HCT116 (cell line): ENCODE measurements at regions not wholly inside any gene's neighbourhood (a gene's known extent, or its start where the extent isn't known, plus 50 kb on each side); places are given as distances from the start of the nearest gene placed in this dataset.

ENCODE experiments used
- ATAC-seq: fragments of 200-7000 bp; cut with Tn5 transposase; 2 replicates; pipeline ENCODE4 v1.9.1; 2020; ENCODE audit warnings: mild to moderate bottlenecking, moderate library complexity
- BruUV-seq: library from RNA; stranded (reverse); fragments of 400-500 nt; replicated peaks from 2 replicates; lab custom pipeline; 2021; lab: Mats Ljungman, UMichigan
- CTCF ChIA-PET: fragments of 300-600 bp; sonication (Branson Sonifier 250); formaldehyde crosslinking; loops from one replicate; lab custom pipeline; 2021; ENCODE audit warnings: antibody characterized with exemption; lab: Charles Lee
- POLR2A ChIA-PET: fragments of 300-600, 350-600 bp; sonication (Branson Sonifier 250); formaldehyde crosslinking; loops from one replicate; lab custom pipeline; 2021; ENCODE audit warnings: antibody characterized with exemption; lab: Charles Lee
- RAD21 ChIA-PET, 2 experiments: fragments of 300-600 bp; sonication (Branson Sonifier 250); formaldehyde crosslinking; loops; one replicate each; lab custom pipeline; 2023; ENCODE audit warnings: low total read pairs in 2 of 2; ENCODE audit not compliant: uncharacterized antibody in 2 of 2, unreplicated experiment in 2 of 2, low non-redundant PET in 1 of 2; lab: Charles Lee
- DNase-seq: peaks from one replicate; pipeline ENCODE4 v3.0.0-alpha.2; 2010; ENCODE audit warnings: low read depth, low spot score
- H2AFZ ChIP-seq: fragments of 200-600 bp; shearing (Covaris generic), sonication (generic); 2 replicates; pipeline ENCODE4 v1.6.1; 2017; ENCODE audit warnings: low read depth, mixed run types, mixed read lengths, antibody characterized with exemption, low read length; ENCODE audit not compliant: poor library complexity, severe bottlenecking
- H3K27ac ChIP-seq: 2 replicates; pipeline ENCODE4 v1.5.1; 2012; ENCODE audit warnings: low read depth, low read length
- H3K27me3 ChIP-seq: fragments of 200-600 bp; sonication (generic); 2 replicates; pipeline ENCODE4 v1.6.1; 2016; ENCODE audit warnings: mixed run types, low read length, mixed read lengths; ENCODE audit not compliant: insufficient read depth
- H3K36me3 ChIP-seq, 2 experiments: fragments of 200-500 bp in 1 of 2; fragments of 200-600 bp in 1 of 2; sonication (Bioruptor generic) in 1 of 2; sonication (generic) in 1 of 2; 2 replicates each; pipeline versions ENCODE4 v1.5.1 to v1.6.1; 2014 to 2016; ENCODE audit warnings: low read length in 2 of 2, inconsistent platforms in 1 of 2, mixed read lengths in 1 of 2, mixed run types in 1 of 2; ENCODE audit not compliant: insufficient read depth in 2 of 2, control insufficient read depth in 1 of 2
- H3K4me1 ChIP-seq, 2 experiments: fragments of 200-600 bp in 1 of 2; sonication (generic) in 1 of 2; 2 replicates each; pipeline versions ENCODE4 v1.5.1 to v1.6.1; 2012 to 2017; ENCODE audit warnings: low read length in 2 of 2, inconsistent platforms in 1 of 2, mild to moderate bottlenecking in 1 of 2, mixed read lengths in 1 of 2, mixed run types in 1 of 2, moderate library complexity in 1 of 2; ENCODE audit not compliant: insufficient read depth in 2 of 2, control insufficient read depth in 1 of 2
- H3K4me2 ChIP-seq: fragments of 200-600 bp; sonication (generic); 2 replicates; pipeline ENCODE4 v1.6.1; 2017; ENCODE audit warnings: mixed run types, low read length, mixed read lengths
- H3K4me3 ChIP-seq, 2 experiments: fragments of 200-600 bp in 1 of 2; sonication (generic) in 1 of 2; replicated peaks in 1 of 2; 2 replicates each; pipeline ENCODE4 v1.5.1; 2011 to 2016; ENCODE audit warnings: low read length in 2 of 2, control low read depth in 1 of 2, low read depth in 1 of 2, mild to moderate bottlenecking in 1 of 2, mixed read lengths in 1 of 2, mixed run types in 1 of 2
- H3K79me2 ChIP-seq: fragments of 200-600 bp; sonication (generic); 2 replicates; pipeline ENCODE4 v1.6.1; 2017; ENCODE audit warnings: mild to moderate bottlenecking, mixed run types, low read length, moderate library complexity, mixed read lengths; ENCODE audit not compliant: insufficient read depth
- H3K9ac ChIP-seq: fragments of 200-600 bp; sonication (generic); 2 replicates; pipeline ENCODE4 v1.6.1; 2016; ENCODE audit warnings: low read length, mixed read lengths
- H3K9me2 ChIP-seq: fragments of 200-600 bp; sonication (generic), shearing (Covaris generic); 2 replicates; pipeline ENCODE4 v1.6.1; 2017; ENCODE audit warnings: mixed run types, mild to moderate bottlenecking, moderate library complexity; ENCODE audit not compliant: insufficient read depth
- H3K9me3 ChIP-seq, 2 experiments: fragments of 200-500 bp in 1 of 2; fragments of 200-600 bp in 1 of 2; sonication (Bioruptor generic) in 1 of 2; sonication (generic) in 1 of 2; 2 replicates each; pipeline ENCODE4 v1.6.1; 2014 to 2017; ENCODE audit warnings: low read length in 2 of 2, mixed read lengths in 2 of 2, inconsistent platforms in 1 of 2, low read depth in 1 of 2, mild to moderate bottlenecking in 1 of 2, mixed run types in 1 of 2, moderate library complexity in 1 of 2; ENCODE audit not compliant: control insufficient read depth in 1 of 2, insufficient read depth in 1 of 2
- H4K20me1 ChIP-seq: fragments of 200-600 bp; sonication (generic), shearing (Covaris generic); 2 replicates; pipeline ENCODE4 v1.6.1; 2017; ENCODE audit warnings: mixed run types, mild to moderate bottlenecking, moderate library complexity; ENCODE audit not compliant: insufficient read depth
- CEBPB ChIP-seq: IDR thresholded peaks from 2 replicates; pipeline ENCODE4 v1.6.1; 2012; ENCODE audit warnings: low read depth
- EGR1 ChIP-seq: IDR thresholded peaks from 2 replicates; pipeline ENCODE4 v1.6.1; 2012; ENCODE audit warnings: low read depth
- ELF1 ChIP-seq: IDR thresholded peaks from 2 replicates; pipeline ENCODE4 v1.6.1; 2012; ENCODE audit warnings: low read depth, borderline replicate concordance
- FOSL1 ChIP-seq: IDR thresholded peaks from 2 replicates; pipeline ENCODE4 v1.6.1; 2012; ENCODE audit warnings: low read depth
- POLR2A ChIP-seq: IDR thresholded peaks from 2 replicates; pipeline ENCODE4 v1.7.0; 2011; ENCODE audit warnings: borderline replicate concordance; ENCODE audit not compliant: insufficient read depth, insufficient read length; ENCODE audit errors: extremely low read depth
- POLR2AphosphoS5 ChIP-seq: IDR thresholded peaks from 2 replicates; pipeline ENCODE4 v1.6.1; 2011; ENCODE audit warnings: mild to moderate bottlenecking, low read depth, low read length, moderate library complexity
- RAD21 ChIP-seq: IDR thresholded peaks from 2 replicates; pipeline ENCODE4 v1.6.1; 2012; ENCODE audit warnings: low read depth, mild to moderate bottlenecking
- SIN3A ChIP-seq: IDR thresholded peaks from 2 replicates; pipeline ENCODE4 v1.6.1; 2012; ENCODE audit warnings: low read depth
- SRF ChIP-seq: IDR thresholded peaks from 2 replicates; pipeline ENCODE4 v1.6.1; 2012; ENCODE audit warnings: low read depth
- YY1 ChIP-seq: IDR thresholded peaks from 2 replicates; pipeline ENCODE4 v1.6.1; 2011; ENCODE audit warnings: low read length, low read depth, moderate library complexity, mild to moderate bottlenecking; ENCODE audit not compliant: insufficient replicate concordance; ENCODE audit errors: extremely low read depth
- ZFX ChIP-seq: fragments of 450-650 bp; IDR thresholded peaks from 2 replicates; pipeline ENCODE4 v1.6.1; 2017
- intact Hi-C: fragments of 100-400 bp; cut with micrococcal nuclease; formaldehyde crosslinking; loops from 2 replicates; pipeline ENCODE4 v1.10.0; 2022
- TF ChIP-seq, protein P1 (sequence below): IDR thresholded peaks from 2 replicates; pipeline ENCODE4 v1.6.1; 2012; ENCODE audit warnings: low read depth
- TF ChIP-seq, protein P2 (sequence below): IDR thresholded peaks from 2 replicates; pipeline ENCODE4 v1.6.1; 2011; ENCODE audit warnings: mild to moderate bottlenecking, low read length, moderate library complexity; ENCODE audit not compliant: insufficient replicate concordance; ENCODE audit errors: extremely low read depth

DNA sequence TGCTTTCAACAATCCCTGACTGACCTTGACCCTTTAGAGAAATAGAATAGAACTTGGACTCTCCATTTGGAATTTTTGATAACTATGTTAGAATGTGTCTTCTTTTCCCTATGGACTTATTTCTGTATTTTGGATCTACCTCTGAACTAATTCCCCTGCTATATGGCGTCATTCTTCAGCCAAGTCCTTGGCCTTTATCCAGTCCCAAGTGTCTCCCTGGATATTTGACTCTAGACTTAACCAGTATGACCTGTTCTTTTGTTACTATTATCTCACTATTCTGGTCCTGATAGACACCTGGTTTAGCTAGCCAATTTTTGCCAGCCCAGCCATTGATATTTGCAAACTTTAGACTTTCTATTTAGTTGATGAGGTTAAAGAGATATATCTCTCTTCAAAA is 186.8 kb downstream of the KCNS3 start (continued):
- TF ChIP-seq, protein P1, sequence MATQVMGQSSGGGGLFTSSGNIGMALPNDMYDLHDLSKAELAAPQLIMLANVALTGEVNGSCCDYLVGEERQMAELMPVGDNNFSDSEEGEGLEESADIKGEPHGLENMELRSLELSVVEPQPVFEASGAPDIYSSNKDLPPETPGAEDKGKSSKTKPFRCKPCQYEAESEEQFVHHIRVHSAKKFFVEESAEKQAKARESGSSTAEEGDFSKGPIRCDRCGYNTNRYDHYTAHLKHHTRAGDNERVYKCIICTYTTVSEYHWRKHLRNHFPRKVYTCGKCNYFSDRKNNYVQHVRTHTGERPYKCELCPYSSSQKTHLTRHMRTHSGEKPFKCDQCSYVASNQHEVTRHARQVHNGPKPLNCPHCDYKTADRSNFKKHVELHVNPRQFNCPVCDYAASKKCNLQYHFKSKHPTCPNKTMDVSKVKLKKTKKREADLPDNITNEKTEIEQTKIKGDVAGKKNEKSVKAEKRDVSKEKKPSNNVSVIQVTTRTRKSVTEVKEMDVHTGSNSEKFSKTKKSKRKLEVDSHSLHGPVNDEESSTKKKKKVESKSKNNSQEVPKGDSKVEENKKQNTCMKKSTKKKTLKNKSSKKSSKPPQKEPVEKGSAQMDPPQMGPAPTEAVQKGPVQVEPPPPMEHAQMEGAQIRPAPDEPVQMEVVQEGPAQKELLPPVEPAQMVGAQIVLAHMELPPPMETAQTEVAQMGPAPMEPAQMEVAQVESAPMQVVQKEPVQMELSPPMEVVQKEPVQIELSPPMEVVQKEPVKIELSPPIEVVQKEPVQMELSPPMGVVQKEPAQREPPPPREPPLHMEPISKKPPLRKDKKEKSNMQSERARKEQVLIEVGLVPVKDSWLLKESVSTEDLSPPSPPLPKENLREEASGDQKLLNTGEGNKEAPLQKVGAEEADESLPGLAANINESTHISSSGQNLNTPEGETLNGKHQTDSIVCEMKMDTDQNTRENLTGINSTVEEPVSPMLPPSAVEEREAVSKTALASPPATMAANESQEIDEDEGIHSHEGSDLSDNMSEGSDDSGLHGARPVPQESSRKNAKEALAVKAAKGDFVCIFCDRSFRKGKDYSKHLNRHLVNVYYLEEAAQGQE, result no peak
- no peak for TF ChIP-seq SIN3A

DNA sequence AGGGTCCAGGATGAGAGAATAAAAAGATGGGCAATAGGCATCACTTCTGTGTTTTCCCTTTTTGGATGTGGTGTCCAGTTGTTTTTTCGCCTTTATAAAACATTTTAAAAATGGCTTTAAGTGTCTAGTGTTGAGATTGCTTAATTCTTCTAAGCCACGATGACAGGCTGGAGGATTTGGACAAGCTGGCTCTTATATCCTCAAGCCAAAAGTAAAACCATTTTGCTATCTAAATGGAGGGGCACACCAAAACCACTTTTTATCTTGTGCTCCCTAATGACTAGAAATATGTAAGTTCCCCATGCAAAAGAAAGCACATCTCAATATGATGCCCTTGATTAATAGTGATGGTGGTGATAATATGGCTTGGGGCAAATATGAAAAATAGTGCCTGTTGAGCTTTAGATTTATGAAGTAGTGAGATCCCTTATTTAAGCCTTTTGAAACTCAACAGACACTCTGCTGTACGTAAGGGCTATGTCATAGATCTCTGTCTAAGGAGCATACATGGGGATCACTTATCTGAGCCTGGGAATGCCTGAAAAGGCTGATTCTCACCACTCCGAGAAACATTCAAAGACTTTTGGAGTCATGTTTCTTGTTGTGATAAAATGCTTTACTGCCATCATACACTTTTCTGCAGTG is 185.5 kb downstream of the KCNS3 start:
- no peaks in the 10 kb centered on the region for H3K36me3 ChIP-seq
- POLR2A ChIA-PET, result no interaction called here
- no peak overlapping the region for H3K9ac ChIP-seq
- BruUV-seq, result no TSS peak
- no peak overlapping the region for H3K4me3 ChIP-seq
- peaks cover 23% of the 10 kb centered on the region; the same call in 1 of the 2 replicates for H3K27me3 ChIP-seq
- ATAC-seq (no peak), DNase-seq (no peak)
- TF ChIP-seq CEBPB (no peak), SRF (no peak), ELF1 (no peak), RAD21 (no peak), YY1 (no peak), ZFX (no peak), FOSL1 (no peak), EGR1 (no peak), POLR2A (no peak), POLR2AphosphoS5 (no peak)
- TF ChIP-seq, protein P2, sequence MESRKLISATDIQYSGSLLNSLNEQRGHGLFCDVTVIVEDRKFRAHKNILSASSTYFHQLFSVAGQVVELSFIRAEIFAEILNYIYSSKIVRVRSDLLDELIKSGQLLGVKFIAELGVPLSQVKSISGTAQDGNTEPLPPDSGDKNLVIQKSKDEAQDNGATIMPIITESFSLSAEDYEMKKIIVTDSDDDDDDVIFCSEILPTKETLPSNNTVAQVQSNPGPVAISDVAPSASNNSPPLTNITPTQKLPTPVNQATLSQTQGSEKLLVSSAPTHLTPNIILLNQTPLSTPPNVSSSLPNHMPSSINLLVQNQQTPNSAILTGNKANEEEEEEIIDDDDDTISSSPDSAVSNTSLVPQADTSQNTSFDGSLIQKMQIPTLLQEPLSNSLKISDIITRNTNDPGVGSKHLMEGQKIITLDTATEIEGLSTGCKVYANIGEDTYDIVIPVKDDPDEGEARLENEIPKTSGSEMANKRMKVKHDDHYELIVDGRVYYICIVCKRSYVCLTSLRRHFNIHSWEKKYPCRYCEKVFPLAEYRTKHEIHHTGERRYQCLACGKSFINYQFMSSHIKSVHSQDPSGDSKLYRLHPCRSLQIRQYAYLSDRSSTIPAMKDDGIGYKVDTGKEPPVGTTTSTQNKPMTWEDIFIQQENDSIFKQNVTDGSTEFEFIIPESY, result no peak
- TF ChIP-seq, protein P1, result no peak
- CTCF ChIA-PET, result no interaction called here
- H3K4me2 ChIP-seq, result no peak overlapping the region
- intact Hi-C loops, result no loop called here
- RAD21 ChIA-PET, result no interaction called here
- H3K9me2 ChIP-seq, result no peaks in the 10 kb centered on the region
- no peak overlapping the region for H2AFZ ChIP-seq
- no peaks in the 10 kb centered on the region for H3K79me2 ChIP-seq
- no peaks in the 10 kb centered on the region for H3K4me1 ChIP-seq
- no peaks in the 10 kb centered on the region for H4K20me1 ChIP-seq
- H3K27ac ChIP-seq, result no peak overlapping the region
- no peaks in the 10 kb centered on the region for H3K9me3 ChIP-seq
